SHP77 treated with DMSO at 0.1 percent for 48 hours (cell line): ENCODE measurements at regions not wholly inside any gene's neighbourhood (a gene's known extent, or its start where the extent isn't known, plus 50 kb on each side); places are given as distances from the start of the nearest gene placed in this dataset.

ENCODE experiments used
- DNase-seq: peaks from one replicate; lab custom pipeline; 2025; lab: John Stamatoyannopoulos, UW

- DNase-seq: no peak
Observed at GRCh38 chr18:41829647-41830516, 125.2 kb upstream of the PIK3C3 start.

DNA sequence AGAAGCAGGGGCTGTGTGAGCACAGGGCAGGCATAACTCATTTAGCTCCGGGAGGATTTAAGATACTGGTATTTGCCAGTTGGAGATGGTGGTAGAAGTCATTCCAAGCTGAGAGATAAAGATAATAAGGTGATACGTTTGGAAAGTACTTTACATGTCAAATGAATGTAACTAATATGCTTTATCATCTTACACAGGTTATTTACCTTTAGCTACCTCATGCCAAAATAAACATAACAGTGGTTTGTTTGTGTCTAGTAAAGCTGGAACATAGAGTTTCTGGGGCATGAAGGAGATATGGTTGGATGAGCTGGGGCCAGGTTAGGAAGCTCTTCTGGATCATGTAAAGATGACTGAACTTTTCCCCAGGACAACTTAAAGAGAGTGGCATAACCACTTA lies 126.9 kb upstream of the PIK3C3 start:
- no peak for DNase-seq

- no peak for DNase-seq
Observed at GRCh38 chr18:41820784-41821183, 134.2 kb upstream of the PIK3C3 start.

DNA sequence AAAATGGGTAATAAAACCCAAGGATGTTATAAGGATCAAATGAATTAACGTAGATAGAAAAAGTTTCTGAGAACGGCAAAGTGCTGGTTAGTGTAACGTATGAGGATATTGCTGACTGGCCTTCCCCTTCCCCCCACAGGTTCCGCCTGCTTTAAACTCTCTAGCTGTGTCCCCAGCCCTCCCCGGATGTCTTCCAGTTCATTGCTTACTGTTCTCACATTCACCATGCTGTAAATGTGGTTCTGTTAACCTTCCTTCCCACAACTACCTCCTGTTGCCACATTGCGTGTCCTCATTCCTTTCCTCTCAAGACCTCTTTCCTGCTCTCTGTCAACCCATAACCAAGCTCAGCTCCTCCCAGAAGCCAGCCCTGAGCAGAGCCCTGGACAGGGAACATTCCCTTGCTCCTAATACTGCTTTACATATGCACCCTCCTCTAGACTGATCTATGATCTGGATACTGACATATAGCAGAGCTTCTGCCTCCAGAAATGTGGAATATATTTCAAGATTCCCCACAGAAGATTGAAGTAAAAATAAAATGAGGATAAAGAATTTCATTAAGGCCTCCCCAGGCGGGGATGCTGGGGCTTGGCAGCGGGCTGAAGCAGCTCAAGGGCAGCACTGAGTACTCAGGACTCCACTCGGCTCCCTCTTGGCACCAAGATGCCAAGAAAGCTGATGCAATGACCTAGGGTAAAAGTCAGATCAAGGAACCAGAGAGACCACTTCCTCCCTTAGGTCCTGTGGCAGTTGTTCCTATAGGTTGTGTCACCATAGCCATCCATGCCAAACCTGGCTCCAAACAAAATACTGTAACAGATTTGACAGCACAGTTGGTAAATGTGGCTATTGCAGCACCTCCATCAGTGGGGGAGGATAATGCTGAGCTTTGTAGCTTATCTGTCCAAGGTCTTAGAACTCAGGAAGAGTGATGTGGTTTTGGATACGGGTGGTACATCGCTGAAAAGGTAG lies 136.4 kb upstream of the PIK3C3 start:
- no peak for DNase-seq

DNA sequence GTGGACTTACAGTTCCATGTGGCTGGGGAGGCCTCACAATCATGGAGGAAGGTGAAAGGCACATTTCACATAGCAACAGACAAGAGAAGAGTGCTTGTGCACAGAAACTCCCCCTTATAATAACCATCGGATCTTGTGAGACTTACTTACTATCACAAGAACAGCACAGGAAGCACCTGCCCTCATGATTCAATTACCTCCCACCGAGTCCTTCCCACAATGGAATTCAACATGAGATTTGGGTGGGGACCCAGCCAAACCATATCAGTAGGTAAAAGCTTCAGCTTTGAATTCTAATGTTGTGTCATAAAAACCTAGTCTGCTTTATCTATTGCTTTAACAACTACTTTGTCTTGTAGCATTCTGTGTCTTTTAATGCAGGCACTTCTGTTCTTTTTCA lies 140.4 kb upstream of the PIK3C3 start:
- no peak for DNase-seq

GRCh38 chr18:41809652-41810051 lies 145.4 kb upstream of the PIK3C3 start:
- no peak for DNase-seq

DNA sequence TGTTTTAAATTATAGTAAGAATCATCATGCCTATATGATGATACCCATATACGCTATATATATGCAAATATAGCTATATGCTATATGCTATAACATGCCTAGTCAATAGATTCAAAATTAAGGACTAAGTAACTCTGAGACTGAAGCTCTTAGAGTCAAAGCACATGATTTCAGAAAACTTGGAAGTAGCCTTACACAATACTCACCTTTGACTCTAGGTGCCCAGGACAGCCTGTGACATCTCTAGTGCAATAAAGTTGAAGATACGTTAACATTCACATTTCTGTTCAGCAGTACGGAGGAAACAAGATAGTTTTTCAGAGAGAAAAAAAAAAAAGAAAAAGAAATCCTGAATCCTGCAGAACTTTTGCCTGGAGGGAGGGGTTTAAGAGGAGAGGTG lies 149.7 kb upstream of the PIK3C3 start:
- DNase-seq: no peak

- no peak for DNase-seq
Observed at GRCh38 chr18:41798879-41799278, 156.2 kb upstream of the PIK3C3 start.

DNA sequence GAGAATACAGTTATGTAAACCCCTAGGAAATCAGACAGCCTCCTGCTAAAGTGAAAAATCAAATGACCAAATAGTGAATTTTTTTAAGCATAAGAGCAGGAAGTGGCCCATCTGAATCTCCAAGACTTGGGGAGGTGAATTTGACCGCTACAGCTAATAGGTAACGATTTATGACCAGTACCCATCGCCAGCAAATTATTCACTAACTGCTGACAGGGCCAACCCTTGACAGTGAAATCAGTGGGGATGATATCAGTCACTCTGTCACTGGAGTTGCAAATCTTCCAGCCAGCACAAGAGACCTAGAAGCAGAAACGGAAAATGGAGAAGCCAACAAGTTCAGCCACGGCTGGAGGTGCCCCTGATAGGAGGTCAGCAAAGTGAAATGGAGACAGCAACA lies 164.3 kb upstream of the PIK3C3 start:
- DNase-seq: no peak

- DNase-seq: no peak
Observed at GRCh38 chr18:41789001-41789400, 166.0 kb upstream of the PIK3C3 start.

- DNase-seq: no peak
Observed at GRCh38 chr18:41783879-41784278, 171.2 kb upstream of the PIK3C3 start.

DNA sequence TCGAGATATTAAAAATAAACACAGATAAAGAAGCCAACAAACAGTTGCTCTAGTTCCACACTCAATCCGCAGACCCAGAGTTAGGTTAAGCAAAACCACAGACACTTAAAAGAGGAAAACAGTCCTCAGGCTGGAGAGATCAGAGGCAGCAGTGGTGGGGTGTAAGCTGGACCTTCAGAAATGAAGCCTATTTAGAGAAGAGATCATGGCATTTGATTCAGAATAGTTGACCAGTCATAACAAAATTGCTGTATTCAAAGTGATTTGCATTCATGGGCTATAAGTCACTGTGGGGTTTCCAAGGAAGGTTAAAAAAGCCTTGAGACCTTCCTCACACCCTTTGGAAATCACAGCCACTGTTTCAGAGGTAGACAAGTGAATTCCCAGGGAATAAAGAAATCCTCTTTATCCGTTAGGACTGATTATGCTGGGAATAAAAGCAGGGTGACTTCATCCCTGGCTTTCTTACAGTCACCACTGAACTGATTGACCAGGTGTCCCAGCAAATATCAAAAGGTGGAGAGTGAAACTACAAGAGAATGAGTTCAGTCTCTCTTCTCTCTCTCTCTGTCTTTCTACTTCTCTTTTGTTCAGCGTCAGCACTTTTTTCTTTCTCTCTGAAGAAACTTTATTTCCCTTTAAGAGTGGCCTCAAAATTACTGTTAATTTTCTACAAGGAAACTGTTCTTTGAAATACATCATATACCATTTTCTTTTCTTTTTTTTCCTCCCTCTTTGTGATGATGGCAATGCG lies 171.8 kb upstream of the PIK3C3 start:
- no peak for DNase-seq

GRCh38 chr18:41771973-41772372 lies 183.1 kb upstream of the PIK3C3 start:
- no peak for DNase-seq

DNA sequence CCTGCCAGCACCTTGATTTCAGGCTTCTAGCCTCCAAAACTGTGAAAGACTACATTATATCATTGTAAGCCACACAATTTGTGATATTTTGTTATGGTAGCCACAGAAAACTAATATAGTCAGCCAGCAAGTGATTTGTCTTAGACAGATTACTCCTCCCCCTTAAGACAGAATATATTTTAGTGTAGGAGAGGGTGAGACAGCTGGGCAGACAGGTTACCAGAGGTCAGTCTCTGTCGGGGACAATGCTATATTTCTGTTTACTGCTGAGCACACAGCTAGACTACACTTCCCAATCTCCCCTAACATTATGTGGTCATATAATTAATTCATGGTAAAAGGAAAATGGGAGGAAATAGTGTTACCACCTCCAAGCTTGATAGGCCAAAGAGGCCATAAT lies 185.8 kb upstream of the PIK3C3 start:
- no peak for DNase-seq

DNA sequence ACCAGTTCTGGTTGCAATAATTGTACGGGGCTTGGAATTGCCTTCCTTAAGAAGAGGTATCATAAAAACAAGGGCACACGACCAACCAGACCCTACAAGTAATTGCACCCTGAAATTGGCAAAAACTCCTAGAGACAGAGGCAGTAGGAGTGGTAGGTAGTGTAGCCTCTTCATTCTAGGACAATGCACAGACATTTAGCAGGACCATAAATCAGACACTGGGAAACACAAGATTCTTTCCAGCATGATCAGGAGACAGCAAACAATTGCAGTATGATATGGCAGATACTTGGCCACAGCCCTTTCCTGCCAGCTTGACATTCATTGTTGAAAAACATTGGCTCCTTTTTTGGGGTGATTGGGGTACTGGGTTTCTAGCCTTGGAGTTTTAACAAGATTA lies 186.6 kb upstream of the PIK3C3 start:
- no peak for DNase-seq

DNA sequence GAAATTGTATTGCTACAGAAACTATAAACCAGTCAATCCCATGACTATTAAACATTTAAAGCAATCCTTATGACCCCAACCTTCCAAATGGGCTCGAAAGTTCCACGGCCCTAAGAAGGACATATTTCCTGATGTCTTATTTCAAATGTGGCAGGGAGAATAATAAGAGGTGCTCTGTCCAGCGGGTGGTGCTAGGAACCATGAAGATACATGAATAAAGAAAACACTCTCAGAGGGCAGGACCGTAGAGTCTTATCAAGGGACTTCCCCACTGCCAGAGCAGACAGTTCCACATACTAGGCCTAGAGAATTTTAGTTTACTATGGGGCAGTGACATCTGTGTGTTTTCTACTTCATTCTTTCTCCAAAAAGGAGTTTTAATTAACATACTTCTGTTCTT lies 187.1 kb upstream of the PIK3C3 start:
- no peak for DNase-seq

DNA sequence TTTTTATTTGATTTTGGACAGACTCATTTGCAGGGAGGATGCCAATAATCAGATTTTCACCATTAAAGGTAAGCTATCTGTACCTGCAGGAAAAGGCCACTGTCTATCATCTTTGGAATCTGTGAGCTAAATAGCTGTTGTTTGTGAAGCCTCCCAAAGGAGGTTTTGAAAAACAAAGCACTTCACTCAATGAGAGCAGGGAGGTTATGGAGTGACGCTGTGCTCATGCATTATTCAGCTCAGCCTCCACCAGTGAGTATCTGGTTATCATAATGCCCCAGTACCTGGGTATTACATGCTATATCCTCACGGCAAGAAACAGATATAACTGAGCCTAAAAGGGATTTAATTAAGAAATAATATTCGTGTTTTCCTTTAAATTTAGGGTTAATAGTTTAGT lies 189.6 kb upstream of the PIK3C3 start:
- no peak for DNase-seq

DNA sequence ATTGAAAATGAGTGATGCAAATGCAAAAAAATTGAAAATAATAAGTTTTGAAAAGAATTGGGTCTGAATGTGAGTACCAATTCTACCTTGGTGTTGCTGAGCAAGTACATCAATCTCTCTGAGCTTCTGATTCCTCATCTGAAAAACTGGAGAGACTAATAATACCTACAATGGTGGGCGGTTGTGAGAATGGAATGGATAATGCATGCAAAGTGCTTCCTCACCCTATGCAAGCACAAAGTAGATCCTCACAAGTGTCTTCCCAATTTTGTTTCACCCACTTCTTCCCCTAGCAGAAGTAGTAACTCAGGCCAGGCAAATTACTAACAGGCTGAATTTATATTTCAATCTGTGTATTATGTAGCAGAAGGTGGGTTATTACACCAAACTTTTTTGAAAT lies 191.7 kb upstream of the PIK3C3 start:
- DNase-seq: no peak

DNA sequence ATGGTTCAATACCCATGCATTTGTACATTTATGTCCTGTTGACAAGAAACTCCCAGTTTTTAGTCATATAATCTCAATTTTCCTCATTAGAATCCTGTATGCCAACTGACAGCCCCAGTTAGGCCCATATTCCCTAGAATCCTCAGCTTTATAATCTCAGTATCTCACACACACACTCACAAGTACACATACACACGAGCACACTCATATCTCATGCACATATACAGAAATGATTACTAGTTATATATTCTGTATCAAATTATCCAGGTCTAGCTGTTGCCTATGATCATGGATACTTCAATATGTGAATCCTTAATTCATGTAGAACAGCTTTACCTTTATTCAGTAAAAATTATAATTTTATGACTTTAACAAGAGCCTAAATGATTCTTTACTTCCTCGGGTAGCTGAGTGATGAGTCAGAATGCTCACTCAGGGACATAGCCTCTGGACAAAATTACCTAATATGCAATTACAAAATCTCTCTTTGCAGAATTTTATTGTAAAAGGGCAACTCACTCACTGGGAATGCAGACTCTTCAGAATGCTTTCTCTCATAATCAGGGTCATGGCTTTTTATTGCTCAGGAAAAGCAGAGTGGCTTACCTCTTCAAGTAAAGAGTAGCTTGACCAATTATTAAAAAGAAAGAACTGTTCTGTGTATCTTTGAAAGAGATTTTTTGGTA lies 193.6 kb upstream of the PIK3C3 start:
- no peak for DNase-seq

DNA sequence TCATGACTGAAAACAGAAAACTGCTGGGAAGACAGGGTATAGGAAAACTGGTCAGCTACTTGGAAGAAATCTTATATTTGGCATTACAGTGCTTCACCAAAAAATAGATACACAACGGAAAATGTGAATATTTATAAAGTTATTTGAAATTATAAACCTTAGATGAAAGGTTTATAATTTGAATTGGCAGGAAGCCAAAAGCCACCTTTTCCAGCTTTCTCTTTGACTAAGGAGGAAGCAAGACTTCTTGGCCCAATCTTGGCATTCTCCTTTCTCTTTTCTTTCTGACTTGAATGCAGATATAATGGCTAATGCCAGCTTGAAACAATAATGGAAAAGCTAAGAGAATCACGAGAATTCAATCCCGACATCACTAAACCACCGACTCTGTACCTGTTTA lies 196.5 kb upstream of the PIK3C3 start:
- DNase-seq: no peak

DNA sequence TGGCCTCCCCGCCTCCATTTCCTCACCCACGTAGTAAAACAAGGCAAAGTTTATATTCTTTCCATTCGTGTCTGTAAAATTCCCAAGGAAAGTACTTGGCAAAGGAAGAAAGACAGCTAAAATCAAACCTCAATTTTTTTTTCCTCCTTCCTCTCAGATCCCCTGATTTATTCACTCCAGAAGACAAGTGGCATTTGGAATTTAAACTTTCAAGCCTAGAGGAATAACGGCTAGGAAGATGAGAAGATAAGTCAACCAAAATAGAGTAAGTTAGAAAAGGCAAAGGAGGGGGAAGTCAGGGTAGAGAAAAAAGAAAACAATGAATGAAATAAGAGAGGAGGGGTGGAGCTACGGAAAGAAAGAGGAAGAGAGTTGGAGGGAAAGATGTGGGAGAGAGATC lies 198.9 kb upstream of the PIK3C3 start:
- DNase-seq: no peak

- DNase-seq: no peak
Observed at GRCh38 chr18:41754332-41754731, 200.7 kb upstream of the PIK3C3 start.
